ENCODE measurements at regions not wholly inside any gene's neighbourhood (a gene's known extent, or its start where the extent isn't known, plus 50 kb on each side); places are given as distances from the start of the nearest gene placed in this dataset.
"Not testable (repeated sequence)": the region's sequence is repeated elsewhere in the genome, so short reads cannot be mapped to it uniquely, and the experiment has no call there.

DNA sequence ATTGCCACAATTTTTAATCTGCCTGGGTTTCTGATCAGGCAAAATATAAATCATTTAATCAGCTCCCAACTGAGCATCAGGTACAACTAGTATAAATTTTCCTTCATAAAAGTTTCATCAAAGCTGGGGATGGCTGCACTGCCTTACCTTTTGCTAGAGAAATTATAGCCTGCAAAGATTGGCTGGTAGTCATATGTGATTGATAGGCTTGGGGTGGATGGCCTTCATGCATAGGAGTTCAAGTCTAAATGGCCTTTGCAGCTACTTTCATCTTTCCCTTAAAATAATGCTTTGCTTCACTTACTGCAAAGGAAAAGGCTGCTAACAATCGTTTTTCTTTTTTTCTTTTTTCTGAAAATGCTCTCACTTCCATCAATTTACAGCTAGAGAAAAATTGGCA lies 739.7 kb downstream of the CENPC start:
- no peak for FAIRE-seq

DNA sequence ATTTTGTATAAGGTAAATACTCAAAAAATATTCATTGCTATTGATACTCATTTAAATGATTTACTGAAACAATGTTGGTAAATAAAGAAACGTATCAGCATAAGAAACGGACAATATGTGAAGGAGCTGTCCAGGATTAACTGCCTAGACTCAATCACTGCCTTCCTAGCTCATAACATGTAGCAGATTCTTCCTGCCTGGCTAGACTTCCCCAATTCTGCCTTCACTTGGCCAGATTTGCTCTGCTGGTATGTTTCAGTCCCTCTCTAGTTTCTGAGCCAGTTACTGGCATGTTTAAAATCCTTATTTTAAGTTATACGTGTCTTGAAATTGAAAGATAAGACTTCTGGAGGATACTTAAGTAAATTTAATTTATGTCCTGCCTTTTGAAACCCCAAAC lies 740.3 kb downstream of the CENPC start:
- FAIRE-seq = no peak

- no peak for FAIRE-seq
Observed at GRCh38 chr4:66797608-66798007, 747.7 kb downstream of the CENPC start.

DNA sequence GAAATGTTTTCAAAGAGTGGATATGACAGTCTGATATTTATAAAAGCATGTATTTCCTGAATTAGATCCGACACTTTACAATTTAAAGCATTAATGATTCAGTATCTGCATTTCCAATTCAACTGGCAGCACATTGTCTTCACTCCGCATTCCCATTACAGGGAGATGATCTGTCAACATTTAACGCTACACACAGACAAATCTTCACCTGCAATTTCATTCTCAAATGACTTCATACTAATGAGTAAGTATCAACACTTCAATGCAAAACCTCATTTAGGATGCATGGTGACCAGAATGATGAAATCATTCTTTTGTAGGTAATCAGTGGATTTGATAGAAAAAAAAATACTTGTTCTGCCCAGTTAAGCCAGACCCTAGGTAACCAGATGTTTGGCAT lies 749.6 kb downstream of the CENPC start:
- FAIRE-seq = no peak

DNA sequence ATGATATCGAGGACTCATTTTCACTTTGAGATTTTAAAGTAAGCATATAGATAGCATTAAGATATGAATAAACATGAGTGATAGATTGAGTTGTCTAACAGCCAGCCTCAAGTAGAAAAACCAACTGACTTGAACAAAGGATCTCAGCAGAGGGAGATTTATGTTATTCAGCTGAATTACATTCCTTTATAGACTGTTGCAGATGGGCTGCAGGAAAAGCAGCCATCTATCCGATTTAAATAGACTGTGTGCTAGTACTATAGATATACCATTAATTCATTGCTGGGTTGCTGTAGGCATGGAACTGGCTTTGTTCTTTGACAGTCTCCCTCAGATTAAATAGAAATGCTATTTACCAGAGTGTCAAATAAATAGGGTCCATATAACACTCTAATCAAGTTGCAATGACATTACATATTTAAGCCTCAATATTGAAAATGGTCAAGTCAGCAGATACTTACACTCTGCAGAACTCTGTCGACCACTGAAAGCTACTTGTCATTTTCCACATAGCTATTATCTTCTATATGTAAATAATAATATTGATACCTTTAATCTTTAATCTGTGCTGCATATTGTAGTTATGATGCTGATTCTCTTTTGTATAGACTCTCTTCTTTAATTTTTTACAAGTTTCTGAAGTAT lies 750.8 kb downstream of the CENPC start:
- no peak for FAIRE-seq

GRCh38 chr4:66791686-66792085 lies 753.6 kb downstream of the CENPC start:
- FAIRE-seq = no peak

DNA sequence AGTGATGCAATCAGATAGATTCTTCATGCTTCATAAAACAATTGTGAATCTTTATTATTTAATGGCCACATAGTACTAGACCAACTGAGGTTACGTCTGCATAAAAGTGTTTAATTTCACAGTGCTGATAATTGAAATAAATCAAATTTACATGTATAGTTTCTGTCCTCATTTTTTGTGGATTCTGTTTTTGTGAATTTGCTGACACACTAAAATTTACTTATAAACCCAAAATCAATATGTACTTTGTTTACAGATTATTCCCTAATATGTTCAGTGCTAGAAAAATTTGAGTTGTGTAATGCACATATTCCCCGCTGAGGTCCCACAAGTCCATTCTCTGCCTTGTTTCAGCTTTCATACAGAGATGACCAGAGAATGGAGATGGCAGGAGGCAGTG lies 759.8 kb downstream of the CENPC start:
- no peak for FAIRE-seq

GRCh38 chr4:66782751-66783150 lies 762.6 kb downstream of the CENPC start:
- FAIRE-seq = not testable (repeated sequence)

- no peak for FAIRE-seq
Observed at GRCh38 chr4:66777097-66777496, 768.2 kb downstream of the CENPC start.

- FAIRE-seq = no peak
Observed at GRCh38 chr4:66769441-66769840, 775.9 kb downstream of the CENPC start.

GRCh38 chr4:66767442-66767841 lies 777.9 kb downstream of the CENPC start:
- FAIRE-seq = no peak

- FAIRE-seq = no peak
Observed at GRCh38 chr4:66766557-66766956, 778.7 kb downstream of the CENPC start.

DNA sequence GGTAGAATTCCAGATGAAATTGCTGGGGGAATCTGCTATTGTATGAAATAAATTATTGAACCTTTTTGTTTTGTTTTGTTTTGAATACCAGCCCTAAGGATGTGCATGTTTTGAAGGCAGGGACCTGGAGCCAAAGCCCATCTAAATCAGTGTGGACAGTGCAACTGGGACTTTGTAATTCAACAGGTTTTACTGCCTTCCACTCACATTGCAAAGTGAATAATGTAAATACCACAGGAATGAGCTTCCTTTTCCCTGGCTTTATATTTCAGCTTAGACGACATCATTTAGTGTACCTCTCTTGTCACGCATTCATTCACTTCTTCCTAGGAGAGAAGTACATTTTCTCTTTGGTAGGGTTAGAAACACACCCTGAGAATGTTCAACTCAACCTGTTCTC lies 795.0 kb downstream of the CENPC start:
- FAIRE-seq = no peak

- FAIRE-seq = not testable (repeated sequence)
Observed at GRCh38 chr4:66746918-66747317, 798.4 kb downstream of the CENPC start.

GRCh38 chr4:66741081-66741480 lies 804.2 kb downstream of the CENPC start:
- FAIRE-seq = no peak

DNA sequence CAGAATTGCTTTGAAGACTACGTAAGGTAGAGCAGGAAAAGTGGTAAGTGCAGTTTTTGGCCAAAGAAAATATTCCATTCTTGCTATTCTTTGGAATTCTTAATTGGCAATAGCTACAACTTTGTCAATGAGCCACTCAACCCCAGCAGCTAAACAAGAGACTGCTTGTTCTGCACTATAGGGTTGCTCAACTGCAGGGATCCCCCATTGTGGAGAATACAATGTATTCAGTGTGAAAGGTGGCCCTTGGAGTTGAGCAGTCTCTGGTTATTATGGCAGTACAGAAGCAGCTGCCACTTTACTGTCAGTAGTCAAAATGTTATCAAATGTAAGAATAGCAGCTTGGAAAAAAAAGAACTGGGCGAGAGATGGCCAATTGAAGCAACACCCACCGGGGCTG lies 808.7 kb downstream of the CENPC start:
- FAIRE-seq = no peak

DNA sequence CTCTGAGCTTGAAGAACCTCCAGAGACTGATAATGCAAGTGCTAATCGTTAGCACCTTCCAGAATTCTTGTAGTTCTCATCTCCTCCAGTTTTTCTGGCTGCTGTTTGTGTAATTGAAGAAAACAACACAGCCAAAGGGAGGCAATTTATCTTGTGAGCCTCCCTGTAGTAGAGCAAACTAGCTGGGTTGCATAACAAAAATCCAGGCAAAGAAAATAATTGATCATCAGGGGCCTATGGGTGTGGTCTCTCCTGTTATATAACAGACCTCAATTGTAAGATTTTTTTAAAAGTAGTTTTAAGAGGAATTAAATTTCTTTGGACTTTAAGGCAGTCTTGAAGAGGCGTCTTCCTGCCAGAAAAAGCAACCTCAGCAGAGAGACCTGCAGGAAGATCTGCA lies 817.0 kb downstream of the CENPC start:
- no peak for FAIRE-seq

DNA sequence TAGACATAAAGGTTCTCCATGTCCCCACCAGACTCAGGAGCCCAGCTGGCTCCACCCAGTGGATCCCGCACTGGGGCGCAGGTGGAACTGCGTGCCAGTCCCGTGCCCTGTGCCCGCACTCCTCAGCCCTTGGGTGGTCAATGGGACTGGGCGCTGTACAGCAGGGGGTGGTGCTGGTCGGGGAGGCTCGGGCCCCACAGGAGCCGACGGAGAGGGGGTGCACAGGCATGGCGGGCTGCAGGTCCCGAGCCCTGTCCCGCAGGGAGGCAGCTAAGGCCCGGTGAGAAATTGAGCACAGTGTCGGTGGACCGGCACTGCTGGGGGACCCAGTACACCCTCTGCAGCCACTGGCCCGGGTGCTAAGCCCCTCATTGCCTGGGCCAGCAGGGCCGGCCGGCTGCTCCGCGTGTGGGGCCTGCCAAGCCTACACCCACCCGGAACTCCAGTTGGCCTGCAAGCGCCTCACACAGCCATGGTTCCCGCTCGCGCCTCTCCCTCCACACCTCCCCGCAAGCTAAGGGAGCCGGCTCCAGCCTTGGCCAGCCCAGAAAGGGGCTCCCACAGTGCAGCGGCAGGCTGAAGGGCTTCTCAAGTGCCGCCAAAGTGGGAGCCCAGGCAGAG lies 832.9 kb downstream of the CENPC start:
- not testable (repeated sequence) for FAIRE-seq

DNA sequence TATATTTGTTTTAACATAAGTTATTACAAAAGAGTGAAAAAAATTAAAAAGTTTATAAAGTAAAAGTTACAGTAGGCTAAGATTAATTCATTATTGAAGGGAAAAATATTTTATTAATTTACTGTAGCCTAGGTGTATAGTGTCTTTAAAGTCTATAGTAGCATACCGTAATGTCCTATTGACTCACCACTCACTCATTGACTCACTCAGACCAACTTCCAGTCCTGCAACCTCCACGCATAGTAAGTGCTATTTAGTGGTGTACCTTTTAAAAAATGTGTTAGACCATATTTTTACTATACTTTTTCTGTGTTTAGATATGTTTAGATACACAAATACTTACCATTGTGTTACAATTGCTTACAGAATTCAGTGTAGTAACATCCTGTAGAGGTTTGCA lies 841.1 kb downstream of the CENPC start:
- FAIRE-seq = peak; percentile 23

- no peak for FAIRE-seq
Observed at GRCh38 chr4:66694739-66695138, 850.6 kb downstream of the CENPC start.

DNA sequence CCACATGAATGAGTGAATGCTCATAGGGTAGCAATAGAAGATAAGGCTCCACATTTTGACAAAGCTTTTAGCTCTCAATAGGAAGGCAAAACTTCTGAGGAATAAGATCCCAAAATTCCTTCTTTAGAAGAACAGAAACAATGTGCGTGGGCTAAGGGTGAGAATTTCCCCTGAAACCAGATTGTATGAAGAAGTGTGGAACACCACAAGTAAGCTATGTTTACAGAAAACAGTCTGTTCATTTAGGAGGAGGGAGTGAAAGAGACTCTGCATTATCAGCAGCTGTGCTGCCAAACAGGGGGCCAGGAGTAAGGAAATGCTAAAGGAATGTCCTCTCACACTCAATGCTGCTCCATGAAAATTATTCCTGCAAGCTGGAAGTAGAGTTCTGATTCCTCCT lies 851.6 kb downstream of the CENPC start:
- no peak for FAIRE-seq

DNA sequence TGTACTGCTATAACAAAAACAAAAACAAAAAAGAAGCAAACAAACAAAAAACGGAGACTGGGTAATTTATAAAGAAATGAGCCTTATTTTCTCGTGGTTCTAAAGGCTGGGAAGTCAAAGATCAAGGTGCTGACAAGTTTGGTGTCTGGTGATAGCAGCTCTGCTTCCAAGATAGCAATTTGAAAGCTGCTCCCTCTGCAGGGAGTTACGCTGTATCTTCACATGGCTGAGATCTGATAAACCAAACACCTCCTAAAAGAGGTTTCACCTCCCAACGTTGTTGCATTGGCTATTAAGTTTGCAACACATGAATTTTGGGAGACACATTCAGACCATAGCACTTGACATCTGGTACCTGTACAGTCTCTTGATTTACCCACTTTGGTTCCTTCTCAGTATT lies 854.2 kb downstream of the CENPC start:
- FAIRE-seq = no peak

GRCh38 chr4:66688674-66689073 lies 856.6 kb downstream of the CENPC start:
- FAIRE-seq = peak; percentile 92

DNA sequence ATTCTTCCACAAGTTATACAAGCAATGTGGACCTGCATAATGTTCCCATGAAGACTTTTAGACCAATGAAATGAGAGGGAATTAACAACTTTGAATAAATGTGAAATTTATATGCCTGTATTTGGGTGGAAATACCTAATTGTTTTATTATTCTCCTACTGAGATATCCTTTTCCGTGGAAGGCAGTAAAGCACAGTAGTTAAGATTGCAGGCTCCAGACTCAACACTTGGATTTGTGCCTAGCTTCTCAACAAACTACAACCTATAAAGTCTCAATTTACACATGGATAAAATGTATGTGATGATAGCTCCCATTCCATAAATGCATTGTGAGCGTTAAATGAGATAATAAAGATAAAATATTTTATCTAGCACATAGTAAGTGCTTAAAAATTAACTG lies 857.8 kb downstream of the CENPC start:
- no peak for FAIRE-seq

GRCh38 chr4:66681962-66682361 lies 863.3 kb downstream of the CENPC start:
- FAIRE-seq = no peak
